T-helper 17 cell (primary cell): ENCODE measurements at regions not wholly inside any gene's neighbourhood (a gene's known extent, or its start where the extent isn't known, plus 50 kb on each side); places are given as distances from the start of the nearest gene placed in this dataset.
A peak's percentile ranks its signal among the peaks of the same experiment; 100 is the strongest.
"Not testable (repeated sequence)": the region's sequence is repeated elsewhere in the genome, so short reads cannot be mapped to it uniquely, and the experiment has no call there.

Experiments used
- ATAC-seq: fragments of 150-1000 bp; cut with Tn5 transposase; 2 replicates; pipeline ENCODE4 v1.10.0; 2021; ENCODE audit warnings: mild to moderate bottlenecking, moderate library complexity
- DNase-seq, 3 donors: peaks; one replicate each; pipeline versions ENCODE4 v3.0.0 to v3.0.0-alpha.2; 2020 to 2021
- H3K9me3 ChIP-seq: one replicate; pipeline ENCODE4 v1.7.0; 2013; ENCODE audit warnings: low read length, mild to moderate bottlenecking; ENCODE audit not compliant: control insufficient read depth, poor library complexity, severe bottlenecking
- H3K27ac Mint-ChIP-seq: one replicate; pipeline ENCODE4 v1.8.0; 2022; ENCODE audit warnings: mild to moderate bottlenecking, moderate library complexity, mixed read lengths
- H3K27me3 Mint-ChIP-seq: one replicate; pipeline ENCODE4 v1.8.0; 2022; ENCODE audit warnings: mixed read lengths
- H3K36me3 Mint-ChIP-seq: one replicate; pipeline ENCODE4 v1.8.0; 2022; ENCODE audit warnings: low read depth, mixed read lengths
- H3K4me1 Mint-ChIP-seq: one replicate; pipeline ENCODE4 v1.8.0; 2022; ENCODE audit warnings: mild to moderate bottlenecking, mixed read lengths
- H3K4me3 Mint-ChIP-seq: one replicate; pipeline ENCODE4 v1.8.0; 2022; ENCODE audit warnings: mild to moderate bottlenecking, moderate library complexity, mixed read lengths

GRCh38 chr1:224548676-224549075 is 67.4 kb upstream of the CNIH3 start:
- Mint-ChIP-seq H3K27ac (no peak overlapping the region), H3K4me3 (no peak overlapping the region), H3K4me1 (peaks cover 2% of the 10 kb centered on the region), H3K36me3 (peaks cover 4% of the 10 kb centered on the region), H3K27me3 (peaks cover 6% of the 10 kb centered on the region)
- ATAC-seq (no peak), DNase-seq (no peak)
- H3K9me3 ChIP-seq = no peaks in the 10 kb centered on the region

- not testable (repeated sequence) for H3K36me3 Mint-ChIP-seq, H3K9me3 ChIP-seq, ATAC-seq, H3K4me1 Mint-ChIP-seq, H3K27ac Mint-ChIP-seq, H3K4me3 Mint-ChIP-seq, DNase-seq, H3K27me3 Mint-ChIP-seq
Observed at GRCh38 chr1:224551189-224551588, 64.9 kb upstream of the CNIH3 start.

GRCh38 chr1:224554056-224554455 is 62.1 kb upstream of the CNIH3 start:
- Mint-ChIP-seq H3K4me1 (no peaks in the 10 kb centered on the region), H3K36me3 (no peaks in the 10 kb centered on the region), H3K27me3 (no peaks in the 10 kb centered on the region), H3K27ac (no peak overlapping the region), H3K4me3 (no peak overlapping the region)
- DNase-seq (no peak), ATAC-seq (no peak)
- H3K9me3 ChIP-seq = no peaks in the 10 kb centered on the region

- Mint-ChIP-seq H3K4me1 (no peaks in the 10 kb centered on the region), H3K27ac (no peak overlapping the region), H3K4me3 (no peak overlapping the region), H3K36me3 (no peaks in the 10 kb centered on the region), H3K27me3 (no peaks in the 10 kb centered on the region)
- H3K9me3 ChIP-seq = no peaks in the 10 kb centered on the region
- ATAC-seq (no peak), DNase-seq (no peak)
Observed at GRCh38 chr1:224554620-224555259, 61.4 kb upstream of the CNIH3 start.

GRCh38 chr1:224558904-224559303 is 57.2 kb upstream of the CNIH3 start:
- H3K36me3 Mint-ChIP-seq = no peaks in the 10 kb centered on the region

GRCh38 chr1:224559981-224560728 is 56.0 kb upstream of the CNIH3 start:
- Mint-ChIP-seq H3K4me1 (no peaks in the 10 kb centered on the region), H3K27me3 (no peaks in the 10 kb centered on the region), H3K27ac (no peak overlapping the region), H3K4me3 (no peak overlapping the region), H3K36me3 (no peaks in the 10 kb centered on the region)
- no peaks in the 10 kb centered on the region for H3K9me3 ChIP-seq
- ATAC-seq (no peak), DNase-seq (no peak)

More at GRCh38 chr1:224558904-224559303, 57.2 kb upstream of the CNIH3 start:
- no peaks in the 10 kb centered on the region for H3K9me3 ChIP-seq
- Mint-ChIP-seq H3K27me3 (no peaks in the 10 kb centered on the region), H3K4me3 (no peak overlapping the region), H3K4me1 (no peaks in the 10 kb centered on the region), H3K27ac (no peak overlapping the region)
- no peak for ATAC-seq
- no peak for DNase-seq

GRCh38 chr1:224562881-224563280 is 53.2 kb upstream of the CNIH3 start:
- not testable (repeated sequence) for H3K27me3 Mint-ChIP-seq, H3K36me3 Mint-ChIP-seq, ATAC-seq, H3K9me3 ChIP-seq, H3K27ac Mint-ChIP-seq, H3K4me1 Mint-ChIP-seq, H3K4me3 Mint-ChIP-seq, DNase-seq

- no peaks in the 10 kb centered on the region for H3K36me3 Mint-ChIP-seq
- ATAC-seq (no peak), DNase-seq (no peak)
- no peak overlapping the region for H3K27ac Mint-ChIP-seq
- no peaks in the 10 kb centered on the region for H3K9me3 ChIP-seq
- no peaks in the 10 kb centered on the region for H3K4me1 Mint-ChIP-seq
- H3K4me3 Mint-ChIP-seq = no peak overlapping the region
- H3K27me3 Mint-ChIP-seq = no peaks in the 10 kb centered on the region
Observed at GRCh38 chr1:224563666-224564065, 52.5 kb upstream of the CNIH3 start.

GRCh38 chr1:224564454-224565084 is 51.5 kb upstream of the CNIH3 start:
- DNase-seq = no peak
- no peaks in the 10 kb centered on the region for H3K4me1 Mint-ChIP-seq
- no peak overlapping the region for H3K4me3 Mint-ChIP-seq
- H3K27me3 Mint-ChIP-seq = no peaks in the 10 kb centered on the region
- H3K36me3 Mint-ChIP-seq = no peaks in the 10 kb centered on the region
- no peaks in the 10 kb centered on the region for H3K9me3 ChIP-seq
- H3K27ac Mint-ChIP-seq = no peak overlapping the region
- no peak for ATAC-seq

GRCh38 chr1:224565186-224565585 is 50.9 kb upstream of the CNIH3 start:
- H3K9me3 ChIP-seq = no peaks in the 10 kb centered on the region
- Mint-ChIP-seq H3K4me1 (no peaks in the 10 kb centered on the region), H3K27ac (no peak overlapping the region), H3K36me3 (no peaks in the 10 kb centered on the region), H3K4me3 (no peak overlapping the region), H3K27me3 (no peaks in the 10 kb centered on the region)
- no peak for DNase-seq
- peak; percentile 53 for ATAC-seq

GRCh38 chr1:224565611-224566406 is 50.3 kb upstream of the CNIH3 start:
- no peak for ATAC-seq
- no peaks in the 10 kb centered on the region for H3K9me3 ChIP-seq
- DNase-seq = no peak
- Mint-ChIP-seq H3K36me3 (no peaks in the 10 kb centered on the region), H3K27ac (peak overlapping the region; percentile 32), H3K4me3 (no peak overlapping the region), H3K4me1 (no peaks in the 10 kb centered on the region), H3K27me3 (no peaks in the 10 kb centered on the region)
